H4 (cell line): ENCODE measurements at regions not wholly inside any gene's neighbourhood (a gene's known extent, or its start where the extent isn't known, plus 50 kb on each side); places are given as distances from the start of the nearest gene placed in this dataset.
"Not testable (repeated sequence)": the region's sequence is repeated elsewhere in the genome, so short reads cannot be mapped to it uniquely, and the experiment has no call there.

Experiments
- DNase-seq: peaks from one replicate; pipeline ENCODE4 v3.0.0-alpha.2; 2015; ENCODE audit warnings: low spot score

DNA sequence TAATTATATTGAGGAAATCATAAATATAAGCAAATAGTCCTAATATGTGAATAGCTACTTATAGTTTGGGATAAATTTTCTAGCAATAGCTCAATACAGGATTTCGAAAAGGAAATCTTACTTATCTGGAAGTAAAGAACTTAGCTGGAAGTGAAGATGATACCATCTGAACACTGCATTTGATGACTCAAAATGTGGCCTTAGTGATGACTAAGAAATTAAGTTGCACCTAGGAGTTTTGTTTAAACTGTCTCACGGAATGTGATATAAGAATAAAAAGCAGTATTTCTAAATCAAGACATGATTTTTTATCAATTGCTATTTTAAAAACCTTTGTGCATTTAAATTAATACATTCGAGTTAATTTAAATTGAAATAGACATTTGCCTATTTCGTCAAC is 91.2 kb downstream of the EOMES start:
- DNase-seq = no peak

DNA sequence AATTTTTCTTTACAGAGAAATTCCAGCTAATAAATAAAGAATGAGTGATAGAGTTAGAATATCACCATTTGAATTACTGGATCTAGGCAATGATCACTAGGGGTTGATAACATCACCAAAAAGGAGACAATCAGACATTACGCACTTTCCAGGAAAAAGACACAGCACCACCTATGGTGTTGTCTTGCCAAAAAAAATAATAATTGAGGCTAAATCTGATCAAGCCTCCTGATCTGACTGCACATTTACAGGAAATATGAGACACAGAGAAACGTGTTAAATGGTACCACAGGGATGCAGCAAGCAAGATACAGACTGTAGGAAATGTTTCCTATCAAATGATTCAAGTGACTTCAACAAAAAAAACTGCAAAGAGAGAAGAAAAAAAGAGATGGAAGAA is 92.8 kb downstream of the EOMES start:
- no peak for DNase-seq

- DNase-seq = no peak
These were observed 93.9 kb downstream of the EOMES start for GRCh38 chr3:27628026-27628750.

- no peak for DNase-seq
These were observed 95.5 kb downstream of the EOMES start for GRCh38 chr3:27626596-27627118.

DNA sequence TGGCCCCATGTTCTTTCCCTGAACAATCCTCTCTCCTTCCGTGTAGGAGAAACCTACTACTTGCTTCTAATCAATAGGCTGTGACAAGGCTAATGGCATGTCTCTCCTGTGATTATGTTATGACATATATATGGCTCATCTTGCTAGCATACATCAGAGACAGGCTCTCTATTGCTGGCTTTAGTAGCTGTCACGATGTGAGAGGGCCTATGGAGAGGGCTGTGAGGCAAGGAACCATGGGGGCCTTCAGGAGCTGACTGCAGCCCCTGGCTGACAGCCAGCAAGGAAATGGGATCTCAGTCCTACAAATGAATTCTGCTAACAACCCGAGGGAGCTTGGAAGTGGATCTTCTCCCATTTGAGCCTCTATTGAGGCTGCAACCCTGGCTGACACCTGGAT is 96.3 kb downstream of the EOMES start:
- DNase-seq = no peak

- DNase-seq = peak; percentile 35
These were observed 98.9 kb downstream of the EOMES start for GRCh38 chr3:27623085-27623753.

DNA sequence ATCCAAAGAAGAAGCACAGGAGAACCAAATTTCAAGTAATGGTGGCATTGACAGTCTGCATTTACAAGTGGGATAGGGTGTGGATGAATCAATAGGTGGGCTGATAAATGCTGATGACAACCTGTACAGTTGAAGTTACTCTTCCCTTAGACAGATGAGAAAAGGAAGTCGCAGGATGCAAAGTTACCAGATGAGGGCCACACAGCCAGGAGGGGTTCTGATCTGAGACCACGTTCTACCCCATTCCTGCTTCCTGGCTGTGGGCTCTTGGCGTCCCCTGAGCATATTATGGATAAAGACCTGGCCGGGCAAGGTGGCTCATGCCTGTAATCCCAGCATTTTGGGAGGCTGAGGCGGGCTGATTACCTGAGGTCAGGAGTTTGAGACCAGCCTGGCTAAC is 104.6 kb downstream of the EOMES start:
- no peak for DNase-seq

DNA sequence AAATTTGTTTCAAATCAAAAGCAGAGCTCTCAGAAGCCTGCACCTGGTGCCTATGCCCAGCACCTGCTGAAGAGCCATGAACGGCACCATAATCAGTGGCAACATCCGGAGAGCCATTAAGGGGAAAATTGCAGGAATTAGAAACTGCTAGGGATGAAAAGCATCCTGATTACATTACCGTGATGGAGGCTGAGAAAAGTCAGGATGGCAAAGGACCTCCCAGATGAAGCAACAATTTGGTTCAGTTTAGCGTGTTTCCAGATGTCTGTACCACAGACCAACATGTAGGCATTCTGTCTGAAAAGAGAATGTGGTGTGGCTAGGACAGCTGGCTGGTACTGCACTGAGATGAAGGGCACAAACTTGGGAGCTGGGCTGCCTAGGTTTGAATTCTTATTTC is 106.1 kb downstream of the EOMES start:
- DNase-seq = no peak

GRCh38 chr3:27615555-27615954 is 106.6 kb downstream of the EOMES start:
- DNase-seq = no peak

DNA sequence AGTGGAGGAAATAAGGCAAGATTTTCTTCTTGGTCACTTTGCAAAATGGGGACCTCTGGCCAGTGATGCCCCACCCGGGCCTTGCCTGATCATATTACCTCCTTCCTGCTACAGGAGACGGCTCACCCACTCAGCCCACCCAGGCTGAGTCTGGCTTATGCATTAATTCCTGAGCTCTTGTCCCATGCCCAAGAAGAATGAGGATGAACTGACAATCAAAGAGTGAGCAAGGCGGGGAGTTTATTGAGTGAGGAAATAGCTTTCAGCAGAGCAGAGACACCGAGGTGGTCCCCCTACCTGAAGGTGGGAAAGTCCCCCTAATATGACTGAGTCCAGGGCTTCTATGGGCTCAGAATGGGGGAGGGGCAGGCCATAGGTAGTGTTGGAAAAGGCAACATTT is 107.5 kb downstream of the EOMES start:
- DNase-seq = no peak

DNA sequence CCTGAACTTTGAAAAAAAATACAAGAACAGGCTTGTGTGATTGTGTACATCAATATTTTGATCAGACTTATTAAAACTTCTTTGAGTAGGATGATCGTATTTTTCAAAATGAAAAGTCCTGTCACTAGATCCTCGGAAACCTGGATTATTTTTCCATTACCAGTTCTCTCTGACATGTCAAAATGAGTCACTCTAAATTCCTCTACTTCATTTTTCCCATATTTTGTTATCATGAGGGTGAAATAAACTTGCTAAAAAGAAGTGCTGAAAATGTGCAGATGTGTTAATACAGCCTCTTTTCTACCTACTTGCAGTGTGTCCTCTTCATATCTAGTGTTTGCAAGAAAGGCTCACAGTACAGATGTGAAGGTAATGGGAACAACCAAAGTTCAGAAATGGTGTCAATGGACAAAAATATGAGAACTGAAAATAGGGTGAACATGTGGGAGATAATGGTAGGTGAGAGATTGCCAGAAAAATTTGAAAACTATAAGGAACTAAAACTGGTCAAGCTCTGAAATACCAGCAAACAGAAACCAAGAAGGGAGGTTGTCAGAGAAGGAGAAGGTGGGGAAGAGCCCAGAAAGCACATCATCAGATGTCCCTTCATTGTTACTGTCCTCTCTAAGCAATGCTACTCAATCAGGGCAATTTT is 108.2 kb downstream of the EOMES start:
- no peak for DNase-seq

- no peak for DNase-seq
These were observed 111.2 kb downstream of the EOMES start for GRCh38 chr3:27610800-27611525.

DNA sequence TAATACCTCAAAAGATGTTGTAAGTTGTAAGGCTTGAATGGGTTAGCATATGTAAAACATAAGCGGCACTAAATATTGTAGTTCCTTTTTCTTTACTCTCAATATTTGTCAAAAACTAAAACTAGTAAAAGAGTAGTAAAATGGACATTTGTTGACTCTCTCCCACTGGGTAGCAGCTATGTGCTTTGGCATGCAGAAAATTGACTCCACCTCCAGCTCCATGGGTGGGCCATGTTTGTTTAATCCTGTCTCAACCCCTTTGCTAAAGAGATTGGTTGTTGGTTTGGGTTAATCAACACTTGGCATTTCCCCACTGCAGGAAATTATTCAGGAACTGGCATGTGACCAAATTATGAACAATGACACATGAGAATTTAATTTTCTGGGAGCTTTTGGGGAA is 114.8 kb downstream of the EOMES start:
- DNase-seq = no peak

DNA sequence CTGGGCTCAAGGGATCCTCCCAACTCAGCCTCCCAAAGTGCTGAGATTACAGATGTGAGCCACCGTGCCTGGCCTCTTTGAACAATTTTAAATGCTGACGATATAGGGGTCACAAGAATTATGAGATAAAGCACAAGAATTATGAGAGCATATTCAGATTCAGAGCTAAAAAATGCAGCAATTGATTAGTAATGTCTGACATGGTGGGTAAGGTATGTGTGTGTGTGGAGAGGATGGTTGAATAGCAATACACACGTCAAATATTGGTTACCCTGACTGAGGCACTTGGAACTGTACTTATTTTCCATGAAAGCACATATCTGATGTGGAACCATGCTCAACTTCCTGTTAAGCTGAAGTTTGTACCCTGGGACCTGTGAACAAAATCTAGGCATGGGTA is 115.6 kb downstream of the EOMES start:
- no peak for DNase-seq

GRCh38 chr3:27601311-27601710 is 117.1 kb upstream of the SLC4A7 start:
- DNase-seq = not testable (repeated sequence)

GRCh38 chr3:27599741-27600140 is 115.6 kb upstream of the SLC4A7 start:
- DNase-seq = not testable (repeated sequence)

- no peak for DNase-seq
These were observed 112.7 kb upstream of the SLC4A7 start for GRCh38 chr3:27596921-27597320.

DNA sequence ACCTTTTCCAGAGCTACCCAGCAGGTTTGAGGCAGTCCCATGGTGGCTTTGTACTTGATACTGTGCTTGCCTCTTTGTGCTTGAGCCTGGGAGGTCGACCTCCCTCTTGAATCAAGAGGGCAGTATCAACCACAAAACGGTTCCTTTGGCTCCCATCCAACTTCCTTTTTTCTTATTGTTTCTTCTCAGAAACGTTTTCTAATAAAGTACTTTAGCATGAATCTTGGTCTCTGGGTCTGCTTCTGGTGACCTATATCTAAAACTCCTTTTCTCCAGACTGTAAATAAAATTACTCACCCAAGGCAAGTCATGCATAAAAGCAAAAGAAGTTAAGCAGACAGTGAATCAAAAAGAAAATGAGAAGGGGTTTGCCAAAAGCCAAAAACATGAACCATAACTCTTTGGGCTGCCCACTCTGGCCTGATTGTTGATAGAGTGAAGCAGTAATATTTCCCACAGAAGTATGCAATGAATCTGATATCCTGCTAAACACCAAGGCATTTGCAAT is 112.2 kb upstream of the SLC4A7 start:
- DNase-seq = no peak

- DNase-seq = no peak
These were observed 110.0 kb upstream of the SLC4A7 start for GRCh38 chr3:27594096-27594690.

GRCh38 chr3:27593173-27593572 is 109.0 kb upstream of the SLC4A7 start:
- DNase-seq = no peak
